ENCODE measurements at regions not wholly inside any gene's neighbourhood (a gene's known extent, or its start where the extent isn't known, plus 50 kb on each side); places are given as distances from the start of the nearest gene placed in this dataset.

DNA sequence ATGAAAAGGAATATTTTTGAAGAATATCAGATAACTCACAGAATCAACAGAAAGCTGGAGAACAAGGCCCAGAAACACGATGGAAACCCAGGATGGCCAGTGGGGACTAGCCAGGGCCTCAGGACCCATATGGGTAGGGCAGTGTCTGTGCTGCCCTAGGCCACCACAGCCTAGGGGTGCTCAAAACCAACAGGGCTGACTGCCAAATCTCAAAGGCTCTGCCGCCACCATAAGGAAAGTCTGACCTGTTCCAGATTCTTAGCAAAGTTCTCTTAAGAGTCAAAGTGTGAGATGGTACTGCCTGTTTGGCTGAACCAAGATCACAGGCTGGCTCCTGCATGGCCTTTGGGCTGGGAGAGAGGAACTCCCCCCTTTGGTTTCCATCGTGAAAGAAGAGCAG is 164.7 kb upstream of the CTTNBP2NL start:
- DNase-seq, result no peak

DNA sequence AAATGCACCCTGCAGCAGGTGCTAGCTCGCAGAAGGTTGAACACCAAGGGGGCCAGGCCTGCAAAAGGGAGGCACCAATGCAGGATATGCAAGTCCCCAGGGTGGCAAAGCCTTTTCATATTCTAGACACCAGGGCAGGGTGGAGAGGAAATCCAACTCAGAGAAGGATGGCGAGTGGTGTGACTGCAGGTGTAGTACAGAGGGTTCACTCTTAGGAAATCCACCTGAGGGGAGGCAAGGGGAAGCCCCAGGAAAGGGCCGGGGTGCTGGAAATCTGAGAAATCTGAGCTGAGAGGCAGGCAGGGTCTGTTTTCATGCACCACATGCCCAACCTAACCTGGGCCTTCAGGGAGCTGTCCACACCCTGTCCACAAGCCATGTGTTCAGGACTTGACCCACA is 163.2 kb upstream of the CTTNBP2NL start:
- no peak for DNase-seq

DNA sequence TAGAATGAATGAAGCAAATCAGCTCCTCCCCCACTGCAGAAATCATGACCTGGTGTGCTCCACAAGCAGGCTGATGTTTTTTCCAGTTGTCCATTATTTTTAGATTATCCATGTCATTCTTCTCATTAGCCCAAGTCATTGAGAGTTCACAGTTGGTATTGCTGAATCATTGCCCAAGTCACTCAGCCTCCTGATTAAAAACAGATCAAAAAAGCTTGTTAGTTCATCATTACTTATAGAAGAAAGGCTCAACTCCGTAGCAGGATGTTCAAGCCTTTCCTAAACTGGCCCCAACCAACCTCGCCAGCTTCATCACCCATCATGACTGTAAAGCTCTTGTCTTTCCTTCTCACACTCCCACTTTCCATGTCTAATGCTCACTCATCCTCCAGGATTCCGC is 161.3 kb upstream of the CTTNBP2NL start:
- no peak for DNase-seq

DNA sequence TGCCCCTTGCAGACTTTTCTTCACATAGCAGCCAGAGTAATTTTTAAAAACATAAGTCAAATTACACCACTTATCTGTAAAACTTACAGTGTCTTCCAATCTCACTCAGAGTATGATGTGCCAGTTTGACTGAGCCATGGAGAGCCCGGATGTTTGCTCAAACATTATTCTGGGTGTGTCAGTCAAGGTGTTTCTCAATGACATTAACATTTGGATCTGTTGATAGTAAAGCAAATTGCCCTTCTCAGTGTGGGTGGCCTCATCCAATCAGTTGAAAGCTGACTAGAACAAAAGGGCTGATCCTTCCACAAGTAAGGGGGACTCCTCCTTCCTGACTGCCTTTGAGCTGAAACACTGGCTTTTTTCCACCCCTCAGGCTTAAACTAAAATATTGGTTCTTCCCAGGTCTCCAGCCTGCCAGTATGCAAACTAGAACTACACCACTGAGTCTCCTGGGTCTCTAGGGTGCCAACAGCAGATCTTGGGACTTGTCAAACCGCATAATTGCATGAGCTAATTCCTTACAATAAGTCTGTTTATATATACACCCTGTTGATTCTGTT is 157.9 kb upstream of the CTTNBP2NL start:
- peak; percentile 88 for DNase-seq

DNA sequence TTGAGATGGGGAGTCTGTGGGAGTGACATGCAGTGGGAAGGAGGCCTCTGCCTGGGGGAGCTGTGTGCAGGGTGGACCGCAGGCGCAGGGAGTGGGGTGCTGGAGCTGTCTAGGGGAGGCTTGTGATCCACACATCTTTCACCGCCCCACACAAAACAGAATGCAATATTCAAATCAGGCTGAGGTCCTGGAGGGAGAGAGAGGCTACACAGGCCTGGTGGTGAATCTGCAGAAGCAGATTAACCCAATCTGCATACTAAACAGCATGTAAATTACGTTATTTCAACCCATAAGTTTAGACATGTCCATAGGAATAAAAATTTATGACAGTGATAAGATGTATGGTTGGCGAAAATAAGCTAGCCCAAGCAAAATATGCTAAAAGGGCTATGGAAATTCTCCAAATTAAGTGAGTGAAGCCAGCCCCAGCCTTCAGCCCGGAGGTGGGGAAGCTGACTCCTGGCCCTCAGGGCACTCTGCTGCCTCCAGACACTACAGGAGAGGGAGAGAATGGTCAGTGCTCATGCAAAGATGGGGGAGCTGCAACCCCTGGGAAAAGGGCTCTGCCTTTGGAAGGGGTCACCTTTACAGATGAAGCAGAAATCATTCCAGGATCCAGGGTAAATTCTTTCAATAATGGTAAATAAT is 156.2 kb upstream of the CTTNBP2NL start:
- DNase-seq, result no peak

DNA sequence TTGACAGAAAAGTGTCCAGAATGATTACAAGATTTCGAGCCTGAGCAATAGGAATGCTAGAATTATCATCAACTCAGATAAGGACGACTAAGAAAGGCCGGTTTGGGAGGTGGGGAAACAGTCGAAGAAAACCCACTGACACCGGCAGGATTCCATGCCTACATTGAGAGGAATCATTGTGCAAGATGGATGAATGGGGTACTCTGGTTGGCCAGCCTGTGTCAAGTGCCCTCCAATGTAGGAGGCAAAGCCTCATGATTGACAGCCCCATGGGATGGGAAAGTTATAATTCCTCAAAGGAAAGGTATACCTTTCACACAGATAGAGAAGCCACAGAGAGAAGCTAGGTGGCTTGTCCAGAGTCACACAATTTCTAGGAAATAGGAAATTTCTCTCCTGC is 153.5 kb upstream of the CTTNBP2NL start:
- DNase-seq, result no peak

DNA sequence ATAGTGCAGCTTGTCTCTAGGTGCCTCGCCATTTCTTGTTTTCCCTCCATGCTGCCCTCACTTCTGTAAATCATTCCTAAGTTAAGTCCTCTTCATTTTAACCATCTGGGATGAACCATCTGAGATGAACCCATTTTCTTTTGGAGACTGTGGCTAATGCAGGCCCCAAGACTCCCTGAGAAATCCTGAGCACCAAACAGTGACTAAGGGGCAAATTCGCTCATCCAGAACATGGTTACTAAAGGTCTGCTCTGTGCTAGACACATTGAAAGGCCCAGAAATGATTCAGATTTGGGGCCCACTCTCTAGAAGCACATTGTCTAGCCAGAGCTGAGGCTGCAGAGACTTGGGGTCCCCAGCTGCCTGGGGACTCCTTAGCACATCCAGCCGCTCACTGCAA is 151.9 kb upstream of the CTTNBP2NL start:
- no peak for DNase-seq

DNA sequence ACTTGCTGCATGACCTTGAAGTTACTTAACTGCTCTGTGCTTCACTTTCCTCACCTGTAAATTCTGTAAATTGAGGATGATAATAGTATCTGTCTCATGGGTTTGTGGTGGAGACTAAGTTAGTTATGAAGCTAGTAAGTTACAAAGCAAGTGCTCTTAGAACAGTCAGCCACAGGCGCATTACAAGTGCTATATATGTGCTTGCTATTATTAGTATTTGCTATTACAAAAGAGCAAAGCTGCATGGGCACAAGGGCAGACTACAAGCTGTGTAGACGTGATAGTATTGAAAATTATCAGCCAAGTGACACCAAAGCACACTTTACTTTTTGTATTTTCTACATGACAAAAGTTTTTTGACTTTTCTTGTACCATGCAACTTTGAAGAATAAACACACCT is 150.9 kb upstream of the CTTNBP2NL start:
- no peak for DNase-seq

DNA sequence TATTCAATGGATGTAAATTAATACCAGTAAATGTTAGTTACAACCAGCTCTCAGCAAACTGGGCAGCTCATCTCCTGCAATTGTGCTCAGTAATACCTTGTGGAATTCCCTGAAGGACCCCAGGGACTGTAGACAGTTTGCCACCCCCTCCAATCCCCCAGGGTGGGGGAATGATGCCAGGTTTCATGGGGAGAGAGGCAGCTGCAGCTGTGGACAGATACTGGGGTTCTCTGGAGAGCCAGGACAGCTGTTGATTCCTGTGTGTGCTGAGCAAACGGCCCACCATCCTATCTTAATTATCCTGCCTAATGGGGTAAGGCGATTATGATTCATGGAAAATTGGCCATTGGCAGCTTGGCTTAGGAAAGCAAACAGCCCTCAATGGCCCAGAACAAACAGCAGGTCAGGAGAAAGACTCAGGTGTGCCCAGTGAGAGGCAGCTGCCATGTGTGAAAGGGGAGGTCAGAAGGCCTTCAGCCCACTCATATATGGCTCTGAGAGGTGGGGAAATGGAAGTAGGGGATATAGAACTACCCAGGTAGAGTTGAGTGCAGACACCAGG is 148.9 kb upstream of the CTTNBP2NL start:
- DNase-seq, result peak; percentile 91

DNA sequence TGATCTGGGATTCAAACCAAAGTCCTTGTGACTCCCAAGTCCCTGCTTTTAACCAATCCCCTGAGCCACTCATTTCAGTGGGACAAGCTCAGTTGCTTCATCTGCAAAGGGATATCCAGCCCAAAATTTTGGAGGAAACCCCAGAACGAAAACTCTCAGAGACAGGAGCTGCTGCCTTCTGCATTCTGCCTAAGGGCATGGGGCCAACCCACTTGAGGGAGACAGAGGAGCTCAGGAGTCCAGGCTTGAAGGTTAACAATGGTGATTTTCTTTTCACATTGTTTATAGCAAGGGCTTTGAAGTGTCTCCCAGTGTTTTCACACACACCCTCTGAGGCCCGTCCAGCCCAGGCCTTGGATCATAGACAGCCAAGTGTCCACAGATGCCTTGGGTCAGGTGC is 148.1 kb upstream of the CTTNBP2NL start:
- DNase-seq, result no peak

DNA sequence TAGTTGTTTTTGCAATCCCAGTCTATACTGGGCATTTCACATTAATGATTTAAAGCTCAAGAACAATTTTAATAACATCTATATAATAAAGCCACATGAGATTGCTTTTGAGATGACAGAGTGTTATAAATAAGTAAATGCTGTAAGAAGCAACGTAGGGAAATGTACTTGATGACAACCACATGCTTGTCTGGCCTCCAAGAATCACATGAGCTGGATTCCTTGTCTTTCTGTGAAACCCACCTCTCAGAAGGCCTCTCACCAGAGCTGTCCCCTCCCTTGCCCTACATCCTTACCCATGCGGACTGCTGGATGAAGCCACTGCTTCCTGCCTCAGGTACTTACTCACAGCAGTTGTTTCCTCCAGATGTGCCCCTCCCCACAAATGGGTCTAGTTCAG is 145.1 kb upstream of the CTTNBP2NL start:
- no peak for DNase-seq

DNA sequence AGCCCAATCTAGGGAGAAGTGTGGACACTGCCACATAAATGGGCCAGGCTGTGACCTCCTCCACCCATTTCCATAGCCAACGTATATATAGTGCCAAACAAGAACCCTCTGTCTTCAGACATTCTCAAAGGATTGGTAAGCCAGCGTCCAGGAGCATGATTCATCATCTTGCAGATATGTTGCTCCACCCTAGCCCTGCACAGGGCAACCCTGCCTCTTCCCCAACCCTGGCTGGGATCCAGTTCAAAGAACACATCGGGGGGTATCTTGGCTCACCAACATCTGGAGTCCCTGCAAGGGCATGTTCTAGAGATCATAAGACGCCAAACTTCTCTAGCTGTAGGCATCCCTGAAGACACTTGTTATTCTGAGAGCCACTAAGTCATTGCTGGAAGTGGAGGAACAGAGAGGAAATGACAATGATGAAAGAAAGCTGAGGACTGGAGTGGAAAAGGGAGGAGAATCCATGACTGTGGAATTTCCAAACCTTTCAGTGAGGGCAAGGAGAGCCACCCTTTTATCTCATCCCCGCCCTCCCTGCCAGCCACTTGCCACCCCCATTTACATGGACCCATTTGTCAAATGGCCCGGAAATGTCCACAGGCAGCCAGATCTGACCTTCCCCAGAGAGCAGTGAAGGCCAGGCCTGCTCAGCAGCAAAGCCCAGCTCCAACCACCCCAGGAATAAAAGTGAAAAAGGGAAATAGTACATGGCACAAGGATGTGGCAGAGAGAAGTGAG is 144.1 kb upstream of the CTTNBP2NL start:
- no peak for DNase-seq

DNA sequence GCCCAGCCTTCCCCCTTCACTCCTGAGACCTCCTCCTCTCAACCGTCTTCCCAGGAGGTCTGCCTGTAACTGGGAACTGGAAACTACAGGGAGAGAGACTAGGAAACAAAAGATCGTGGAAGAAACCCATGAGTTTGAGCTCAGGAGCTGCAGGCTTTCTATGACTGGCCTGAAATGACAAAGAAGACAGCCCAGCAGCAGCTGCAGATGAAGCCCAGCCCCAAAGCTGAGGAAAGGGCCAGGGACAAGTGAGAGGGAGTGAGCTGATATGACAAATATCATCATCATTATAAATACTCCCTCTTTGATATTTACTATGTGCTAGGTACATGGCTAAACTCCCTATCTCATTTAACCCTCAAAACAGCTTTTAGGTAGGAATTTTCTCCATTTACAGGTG is 142.6 kb upstream of the CTTNBP2NL start:
- no peak for DNase-seq

DNA sequence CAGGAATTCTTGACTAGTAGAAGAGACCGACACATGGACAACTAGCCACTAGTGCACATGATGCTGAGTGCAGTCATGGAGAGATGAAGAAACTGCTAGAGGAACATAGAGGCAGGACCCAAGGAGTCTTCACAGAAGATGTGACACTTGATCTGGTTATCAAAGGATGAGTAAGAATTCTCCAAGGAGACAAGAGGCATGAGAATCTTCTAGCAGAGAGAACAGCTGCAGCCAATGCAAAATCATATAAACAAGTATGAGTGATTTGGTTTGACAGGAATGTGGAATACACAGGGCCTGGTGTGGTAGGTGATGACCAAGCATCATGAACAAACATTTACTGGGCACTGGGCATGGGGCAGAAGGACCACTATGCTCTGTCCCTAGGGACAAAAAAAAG is 140.9 kb upstream of the CTTNBP2NL start:
- DNase-seq, result no peak

DNA sequence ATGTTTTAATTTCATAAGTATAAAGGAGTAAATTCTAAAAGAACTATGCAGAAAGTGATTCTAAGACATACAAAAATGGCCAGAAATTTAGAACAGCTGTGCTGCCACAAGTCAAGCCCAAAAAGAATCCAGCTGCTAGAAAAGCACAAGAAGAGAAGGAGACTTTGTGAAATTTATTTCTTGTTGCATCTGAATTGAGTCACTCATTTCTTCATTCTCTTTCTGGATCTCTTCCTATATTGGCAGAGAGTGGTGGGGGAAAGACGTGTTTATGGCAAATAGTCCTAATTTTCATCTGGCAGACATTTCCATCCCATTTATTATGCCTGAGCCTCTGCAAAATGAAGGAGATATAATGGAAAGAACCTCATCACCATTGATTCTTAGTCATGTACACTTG is 139.6 kb upstream of the CTTNBP2NL start:
- DNase-seq, result no peak

DNA sequence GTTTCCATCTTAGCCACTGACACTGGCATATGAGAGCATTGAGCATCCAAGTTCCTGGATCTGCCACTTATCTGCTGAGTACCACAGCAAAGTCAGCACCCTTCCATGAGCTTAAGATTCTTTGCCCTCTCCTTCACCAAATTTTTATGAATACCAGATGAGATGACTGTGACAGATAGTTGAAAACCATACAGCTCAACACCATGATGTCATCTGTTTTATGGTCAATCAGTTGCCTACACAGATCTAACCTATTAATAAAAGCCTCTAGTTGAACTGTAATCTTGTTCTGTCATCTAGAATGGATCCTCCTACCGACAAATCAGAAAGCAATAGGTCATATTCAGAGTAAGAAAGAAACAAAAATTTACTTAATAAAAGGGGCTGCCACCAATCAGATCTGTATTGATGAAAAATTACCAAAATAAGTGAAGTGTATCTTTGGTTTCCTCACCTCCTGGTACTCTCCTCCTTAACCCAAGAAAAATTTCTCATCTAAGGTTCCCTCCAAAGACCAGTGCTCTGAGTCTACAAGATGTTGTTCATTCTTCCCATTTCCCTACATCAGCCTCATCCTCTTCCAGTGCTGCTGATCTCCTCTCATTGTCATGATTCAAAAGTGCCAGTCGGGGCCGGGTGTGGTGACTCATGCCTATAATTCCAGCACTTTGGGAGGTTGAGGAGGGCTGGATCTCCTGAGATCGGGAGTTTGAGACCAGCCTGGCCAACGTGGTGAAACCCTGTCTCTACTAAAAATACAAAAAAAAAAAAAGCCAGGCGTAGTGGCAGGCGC is 138.8 kb upstream of the CTTNBP2NL start:
- no peak for DNase-seq

DNA sequence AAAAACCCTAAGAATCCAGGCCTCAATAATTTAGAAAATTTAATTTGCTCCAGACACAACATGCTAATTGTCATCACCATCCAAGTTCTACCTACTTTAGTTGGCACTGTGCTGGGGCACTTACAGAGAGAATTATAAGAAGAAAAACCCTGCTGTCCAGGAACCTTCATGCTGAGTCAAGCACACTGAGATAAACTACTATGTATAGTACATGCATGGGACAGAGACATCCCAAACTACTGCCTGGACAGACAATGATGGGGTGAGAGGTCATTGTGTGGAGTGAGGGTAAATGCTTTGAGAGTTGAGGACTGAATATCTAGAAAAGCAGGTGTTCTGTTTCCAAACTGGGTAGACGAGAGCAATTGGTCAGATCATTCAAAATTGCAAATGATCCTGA is 135.3 kb upstream of the CTTNBP2NL start:
- DNase-seq, result no peak

DNA sequence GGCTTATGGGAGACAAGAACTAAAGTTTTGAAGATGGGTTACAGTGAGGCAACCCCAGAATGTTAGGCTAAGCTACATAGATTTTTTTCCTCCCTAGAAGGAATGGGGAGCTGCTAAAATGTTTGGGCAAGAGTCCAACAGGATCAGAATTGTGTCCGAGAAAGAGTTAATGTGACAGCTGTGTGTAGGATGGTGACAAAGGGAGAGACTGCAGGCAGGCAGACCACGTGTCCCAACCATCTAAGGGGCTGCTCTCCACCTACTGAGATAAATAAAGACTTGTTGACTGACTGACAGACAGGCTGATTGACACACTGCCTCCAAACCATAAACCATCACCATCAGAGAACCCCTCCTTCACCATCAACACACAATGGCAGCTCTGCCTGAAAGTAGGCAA is 133.7 kb upstream of the CTTNBP2NL start:
- no peak for DNase-seq

DNA sequence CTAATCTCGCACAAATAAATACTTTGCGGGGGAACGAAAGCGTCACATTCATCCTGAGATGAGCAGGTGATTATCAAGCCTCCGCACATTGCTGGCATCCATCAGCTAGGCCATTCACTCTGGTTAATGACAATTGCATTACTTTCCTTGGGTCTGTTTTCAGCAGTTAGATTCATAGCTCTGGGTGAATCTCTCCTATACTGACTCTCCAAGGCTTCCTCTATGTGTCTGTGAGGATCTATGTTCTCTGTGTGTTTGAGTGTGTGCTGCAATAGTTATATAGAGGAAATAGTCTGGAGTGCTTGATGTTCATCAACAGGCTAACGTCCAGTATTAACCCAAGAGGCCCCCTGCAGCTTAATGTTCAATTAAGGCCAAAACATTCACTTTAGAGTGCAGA is 133.0 kb upstream of the CTTNBP2NL start:
- DNase-seq, result no peak

DNA sequence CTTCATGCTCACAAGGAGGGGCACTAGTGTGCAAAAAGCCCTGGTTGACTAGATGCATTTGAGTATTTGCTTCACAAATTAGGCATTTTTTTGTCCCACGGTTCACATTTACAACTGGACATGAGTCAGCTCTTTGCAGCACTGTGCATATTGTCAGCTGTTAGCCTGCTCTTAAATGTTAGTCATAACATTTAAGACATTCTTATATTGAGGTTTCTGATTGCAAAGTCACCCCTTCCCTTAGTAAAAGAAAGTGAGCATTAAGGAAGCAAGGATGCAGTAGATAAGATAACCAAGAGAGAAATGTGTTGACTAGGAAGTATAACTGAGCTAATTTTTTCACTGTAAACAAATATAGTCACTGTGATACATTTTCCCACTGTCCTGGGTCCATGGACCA is 132.6 kb upstream of the CTTNBP2NL start:
- DNase-seq, result no peak

DNA sequence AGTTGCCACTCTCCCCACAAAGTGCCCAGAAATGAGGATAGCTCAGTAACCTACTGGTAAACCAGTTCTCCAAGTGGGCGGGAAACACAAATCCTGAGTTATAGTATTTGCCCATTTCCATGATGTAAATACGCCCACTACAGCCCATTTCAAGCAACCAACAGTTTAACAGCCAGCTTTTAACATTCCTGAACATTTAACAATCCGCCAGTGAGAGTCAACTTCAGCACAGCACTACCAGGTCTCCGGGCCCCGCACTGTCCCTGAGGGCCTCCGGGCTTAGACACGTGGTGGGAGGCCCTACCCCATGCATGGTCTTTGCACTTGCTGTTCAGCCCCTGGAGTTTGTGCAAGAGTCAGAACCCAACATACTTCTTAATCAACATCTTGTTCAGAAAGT is 132.0 kb upstream of the CTTNBP2NL start:
- no peak for DNase-seq

DNA sequence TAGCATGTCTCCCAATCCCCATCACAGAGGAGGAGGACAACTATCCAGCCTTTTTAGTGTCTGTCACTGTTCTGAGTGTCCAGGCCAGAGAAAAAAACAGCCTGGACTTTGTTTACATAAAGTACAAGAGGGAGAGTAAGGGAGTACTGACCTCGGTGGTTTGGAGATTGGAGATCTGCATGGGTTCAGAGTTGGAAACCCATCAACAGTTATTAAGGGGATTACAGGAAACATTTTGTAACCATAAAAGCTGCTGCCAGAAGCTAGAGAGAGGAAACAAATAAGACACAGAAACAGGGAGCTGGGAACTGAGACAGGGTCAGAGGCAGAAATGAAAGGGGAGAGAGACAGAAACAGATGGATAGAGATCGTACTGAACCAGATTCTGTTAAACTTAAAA is 131.5 kb upstream of the CTTNBP2NL start:
- no peak for DNase-seq

DNA sequence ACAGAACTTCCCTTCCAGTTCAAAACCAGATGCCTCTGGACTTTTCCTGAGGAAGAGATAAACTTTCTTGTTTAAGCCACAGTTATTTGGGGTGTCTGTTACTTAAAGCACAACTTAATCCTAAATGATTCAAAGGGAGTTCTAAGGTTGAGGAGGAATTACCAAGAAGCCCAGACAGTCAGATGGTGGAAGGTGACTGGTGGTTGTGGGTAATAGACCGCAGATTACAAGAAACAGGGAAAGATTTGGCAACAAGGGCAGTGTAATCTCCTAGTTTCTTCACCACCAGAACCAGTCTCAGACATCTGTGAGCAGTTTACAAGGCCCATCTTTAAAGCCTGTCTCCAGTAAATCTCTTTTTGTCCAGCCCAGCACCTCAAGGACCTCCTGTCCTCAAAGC is 130.1 kb upstream of the CTTNBP2NL start:
- no peak for DNase-seq

DNA sequence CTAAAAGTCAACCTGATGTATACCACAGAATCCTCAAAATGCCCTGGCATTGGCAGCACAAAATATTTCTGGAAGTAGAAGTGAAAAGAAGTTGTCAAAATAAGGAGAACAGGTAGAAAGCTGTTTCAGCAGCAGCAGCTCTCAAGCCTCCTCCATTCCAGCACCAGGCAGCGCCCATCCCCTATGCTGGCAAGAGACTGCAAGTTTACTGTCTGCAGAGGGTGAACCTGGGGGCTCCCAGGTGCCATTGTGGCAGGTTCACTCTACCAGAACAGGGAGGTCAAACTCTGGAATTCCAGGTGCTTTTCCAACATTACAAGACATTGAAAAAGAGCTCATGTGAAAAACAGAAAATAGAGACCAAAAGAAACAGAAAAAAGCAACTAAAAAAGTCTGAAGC is 128.8 kb upstream of the CTTNBP2NL start:
- no peak for DNase-seq

All from COR-L47 (cell line).